GM06990 (cell line): ENCODE measurements at regions not wholly inside any gene's neighbourhood (a gene's known extent, or its start where the extent isn't known, plus 50 kb on each side); places are given as distances from the start of the nearest gene placed in this dataset.

Experiments used
- DNase-seq: peaks from one replicate; pipeline ENCODE4 v3.0.0-alpha.2; 2011; ENCODE audit not compliant: insufficient read length; ENCODE audit errors: extremely low read depth
- H3K27me3 ChIP-seq: replicated peaks from 2 replicates; pipeline ENCODE4 v1.6.0; 2011; ENCODE audit warnings: low read length; ENCODE audit not compliant: control insufficient read depth, insufficient read depth
- H3K36me3 ChIP-seq: 2 replicates; pipeline ENCODE4 v1.5.1; 2011; ENCODE audit warnings: low read length; ENCODE audit not compliant: control insufficient read depth, insufficient read depth
- H3K4me3 ChIP-seq: replicated peaks from 2 replicates; pipeline ENCODE4 v1.5.1; 2011; ENCODE audit warnings: low read depth, mild to moderate bottlenecking, control low read depth, low read length
- CTCF ChIP-seq: IDR thresholded peaks from 2 replicates; pipeline ENCODE4 v1.5.1; 2011; ENCODE audit warnings: low read length, control low read depth, mild to moderate bottlenecking, inconsistent platforms; ENCODE audit not compliant: insufficient read depth, poor library complexity, severe bottlenecking

- Histone ChIP-seq H3K27me3 (no peaks in the 10 kb centered on the region), H3K36me3 (no peaks in the 10 kb centered on the region), H3K4me3 (no peak overlapping the region)
- DNase-seq, result no peak
- TF ChIP-seq CTCF, result no peak
These were observed 145.8 kb upstream of the TSHZ2 start for GRCh38 chr20:52826321-52826720.

GRCh38 chr20:52824494-52825216, 147.5 kb upstream of the TSHZ2 start:
- no peak for TF ChIP-seq CTCF
- H3K4me3 ChIP-seq, result no peak overlapping the region
- no peak for DNase-seq
- no peaks in the 10 kb centered on the region for H3K27me3 ChIP-seq
- no peaks in the 10 kb centered on the region for H3K36me3 ChIP-seq

GRCh38 chr20:52823303-52823702, 148.9 kb upstream of the TSHZ2 start:
- TF ChIP-seq CTCF, result no peak
- H3K4me3 ChIP-seq, result no peak overlapping the region
- no peaks in the 10 kb centered on the region for H3K36me3 ChIP-seq
- H3K27me3 ChIP-seq, result no peaks in the 10 kb centered on the region
- DNase-seq, result no peak

- Histone ChIP-seq H3K36me3 (no peaks in the 10 kb centered on the region), H3K4me3 (no peak overlapping the region), H3K27me3 (no peaks in the 10 kb centered on the region)
- no peak for DNase-seq
- TF ChIP-seq CTCF, result no peak
These were observed 151.4 kb upstream of the TSHZ2 start for GRCh38 chr20:52820641-52821292.

GRCh38 chr20:52818491-52818890, 153.7 kb upstream of the TSHZ2 start:
- no peak for TF ChIP-seq CTCF
- DNase-seq, result no peak

More at GRCh38 chr20:52818491-52818890, 153.7 kb upstream of the TSHZ2 start:
- Histone ChIP-seq H3K36me3 (no peaks in the 10 kb centered on the region), H3K27me3 (no peaks in the 10 kb centered on the region), H3K4me3 (no peak overlapping the region)
